ENCODE measurements at regions not wholly inside any gene's neighbourhood (a gene's known extent, or its start where the extent isn't known, plus 50 kb on each side); places are given as distances from the start of the nearest gene placed in this dataset.
"Not testable (repeated sequence)": the region's sequence is repeated elsewhere in the genome, so short reads cannot be mapped to it uniquely, and the experiment has no call there.

DNA sequence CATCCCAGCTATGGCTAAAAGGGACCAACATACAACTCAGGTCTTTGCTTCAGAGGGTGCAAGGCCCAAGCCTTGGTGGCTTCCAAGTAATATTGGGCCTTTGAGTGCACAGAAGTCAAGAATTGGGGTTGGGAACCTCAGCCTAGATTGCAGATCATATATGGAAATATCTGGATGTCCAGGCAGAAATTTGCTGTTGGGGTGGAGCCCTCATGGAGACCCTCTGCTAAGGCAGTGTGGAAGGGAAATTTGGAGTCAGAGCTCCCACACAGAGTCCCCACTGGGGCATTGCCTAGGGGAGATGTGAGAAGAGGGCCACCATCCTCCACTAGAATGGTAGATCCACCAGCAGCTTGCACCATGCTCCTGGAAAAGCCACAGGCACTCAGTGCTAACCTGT, 123.5 kb downstream of the PRL start:
- Mint-ChIP-seq H3K36me3 (ENCODE audit: insufficient read depth) (no peaks in the 10 kb centered on the region), H3K4me3 (no peak overlapping the region), H3K27ac (ENCODE audit: low read depth) (no peak overlapping the region), H3K4me1 (no peaks in the 10 kb centered on the region), H3K9me3 (peaks cover 21% of the 10 kb centered on the region), H3K27me3 (no peaks in the 10 kb centered on the region)
- no peak for ATAC-seq (replicated peaks; ENCODE audit: extremely low read depth, poor library complexity, severe bottlenecking)
- no peak for DNase-seq (ENCODE audit: low spot score in 2 of 2)

DNA sequence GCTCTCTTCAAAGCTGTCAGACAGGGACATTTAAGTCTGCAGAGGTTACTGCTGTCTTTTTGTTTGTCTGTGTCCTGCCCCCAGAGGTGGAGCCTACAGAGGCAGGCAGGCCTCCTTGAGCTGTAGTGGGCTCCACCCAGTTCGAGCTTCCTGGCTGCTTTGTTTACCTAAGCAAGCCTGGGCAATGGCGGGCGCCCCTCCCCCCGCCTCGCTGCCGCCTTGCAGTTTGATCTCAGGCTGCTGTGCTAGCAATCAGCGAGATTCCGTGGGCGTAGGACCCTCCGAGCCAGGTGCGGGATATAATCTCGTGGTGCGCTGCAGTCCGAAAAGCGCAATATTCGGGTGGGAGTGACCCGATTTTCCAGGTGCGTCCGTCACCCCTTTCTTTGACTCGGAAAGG, 116.6 kb downstream of the PRL start:
- not testable (repeated sequence) for H3K36me3 Mint-ChIP-seq (ENCODE audit: insufficient read depth); H3K4me3 Mint-ChIP-seq; DNase-seq (ENCODE audit: low spot score in 2 of 2); H3K27ac Mint-ChIP-seq (ENCODE audit: low read depth); H3K27me3 Mint-ChIP-seq; ATAC-seq (replicated peaks; ENCODE audit: extremely low read depth, poor library complexity, severe bottlenecking); H3K4me1 Mint-ChIP-seq
- peaks cover 31% of the 10 kb centered on the region for H3K9me3 Mint-ChIP-seq

DNA sequence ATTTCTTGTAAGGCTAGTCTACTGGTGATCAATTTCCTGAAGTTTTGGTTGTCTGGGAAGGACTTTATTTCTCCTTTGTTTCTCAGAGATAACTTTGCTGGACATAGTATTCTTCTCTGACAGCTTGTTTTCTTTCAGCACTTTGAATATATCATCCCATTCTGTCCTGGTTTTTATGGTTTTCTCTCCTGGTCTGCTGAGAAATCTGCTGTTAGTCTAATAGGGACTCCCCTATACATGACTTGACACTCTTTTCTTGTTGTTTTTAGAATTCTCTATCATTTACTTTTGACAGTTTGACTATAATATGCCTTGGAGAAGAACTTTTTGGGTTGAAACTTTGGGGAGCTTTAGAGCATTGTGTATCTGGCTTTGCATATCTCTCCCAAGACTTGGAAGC, 112.5 kb downstream of the PRL start:
- peaks cover 32% of the 10 kb centered on the region for H3K9me3 Mint-ChIP-seq
- no peaks in the 10 kb centered on the region for H3K27me3 Mint-ChIP-seq
- no peaks in the 10 kb centered on the region for H3K36me3 Mint-ChIP-seq (ENCODE audit: insufficient read depth)
- ATAC-seq (replicated peaks; ENCODE audit: extremely low read depth, poor library complexity, severe bottlenecking) (no peak), DNase-seq (ENCODE audit: low spot score in 2 of 2) (no peak)
- H3K4me3 Mint-ChIP-seq: no peak overlapping the region
- H3K27ac Mint-ChIP-seq (ENCODE audit: low read depth): no peak overlapping the region
- no peaks in the 10 kb centered on the region for H3K4me1 Mint-ChIP-seq

DNA sequence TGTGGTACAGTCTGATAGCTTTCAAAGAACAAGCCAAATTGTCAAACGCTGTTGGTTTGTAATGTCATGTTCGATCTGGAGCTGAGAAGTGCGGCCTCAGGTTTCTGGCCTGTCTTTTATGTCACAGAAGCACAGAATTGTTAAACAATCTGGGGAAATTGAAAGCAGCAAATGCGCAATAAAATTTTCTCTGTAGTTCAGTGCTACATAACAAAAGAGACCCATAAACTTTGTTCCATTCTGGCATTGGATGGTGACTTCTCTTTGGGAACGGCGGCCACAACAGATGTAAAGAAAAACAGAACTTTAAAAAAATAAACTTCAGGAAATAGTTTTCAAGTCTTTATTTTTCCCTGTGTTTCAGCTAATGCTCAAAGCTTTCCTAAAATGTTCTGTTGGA, 106.9 kb downstream of the PRL start:
- Mint-ChIP-seq H3K27ac (ENCODE audit: low read depth) (no peak overlapping the region), H3K4me1 (no peaks in the 10 kb centered on the region), H3K36me3 (ENCODE audit: insufficient read depth) (no peaks in the 10 kb centered on the region), H3K4me3 (no peak overlapping the region), H3K27me3 (no peaks in the 10 kb centered on the region), H3K9me3 (peaks cover 19% of the 10 kb centered on the region)
- ATAC-seq (replicated peaks; ENCODE audit: extremely low read depth, poor library complexity, severe bottlenecking) (no peak), DNase-seq (ENCODE audit: low spot score in 2 of 2) (no peak)

DNA sequence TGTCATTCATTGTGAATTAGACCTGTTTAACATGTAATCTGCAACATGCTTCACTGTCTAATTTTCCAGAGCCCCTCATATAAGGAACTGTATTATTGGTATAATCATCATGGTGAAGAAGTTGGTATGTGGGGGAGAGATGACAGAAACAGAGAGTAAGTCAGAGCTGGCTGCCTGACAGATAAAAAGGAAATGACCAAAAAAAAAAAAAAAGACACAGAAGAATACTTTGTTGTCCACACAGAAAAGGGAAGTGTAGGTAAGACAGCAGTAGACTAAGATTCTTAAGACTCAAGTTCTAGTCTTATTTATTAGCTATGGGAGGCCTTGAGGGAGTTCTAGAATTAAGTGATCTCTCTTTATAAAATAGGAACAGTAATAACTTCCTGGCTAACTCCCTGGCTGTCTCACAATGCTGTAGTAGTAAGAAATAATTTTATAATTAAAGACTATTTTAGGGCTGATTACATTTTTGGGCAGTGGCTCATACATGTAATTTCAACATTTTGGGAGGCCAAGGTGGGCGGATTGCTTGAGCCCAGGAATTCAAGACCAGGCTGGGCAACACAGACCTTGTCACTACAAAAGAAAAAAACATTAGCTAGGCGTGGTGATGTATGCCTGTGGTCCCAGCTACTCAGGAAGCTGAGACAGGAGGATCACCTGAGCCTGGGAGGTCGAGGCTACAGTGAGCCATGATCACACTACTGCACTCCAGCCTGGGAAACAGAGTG, 102.5 kb downstream of the PRL start:
- H3K9me3 Mint-ChIP-seq: peaks cover 27% of the 10 kb centered on the region
- H3K4me1 Mint-ChIP-seq: no peaks in the 10 kb centered on the region
- H3K4me3 Mint-ChIP-seq: no peak overlapping the region
- no peak for ATAC-seq (replicated peaks; ENCODE audit: extremely low read depth, poor library complexity, severe bottlenecking)
- no peaks in the 10 kb centered on the region for H3K27me3 Mint-ChIP-seq
- no peak for DNase-seq (ENCODE audit: low spot score in 2 of 2)
- no peak overlapping the region for H3K27ac Mint-ChIP-seq (ENCODE audit: low read depth)
- no peaks in the 10 kb centered on the region for H3K36me3 Mint-ChIP-seq (ENCODE audit: insufficient read depth)

DNA sequence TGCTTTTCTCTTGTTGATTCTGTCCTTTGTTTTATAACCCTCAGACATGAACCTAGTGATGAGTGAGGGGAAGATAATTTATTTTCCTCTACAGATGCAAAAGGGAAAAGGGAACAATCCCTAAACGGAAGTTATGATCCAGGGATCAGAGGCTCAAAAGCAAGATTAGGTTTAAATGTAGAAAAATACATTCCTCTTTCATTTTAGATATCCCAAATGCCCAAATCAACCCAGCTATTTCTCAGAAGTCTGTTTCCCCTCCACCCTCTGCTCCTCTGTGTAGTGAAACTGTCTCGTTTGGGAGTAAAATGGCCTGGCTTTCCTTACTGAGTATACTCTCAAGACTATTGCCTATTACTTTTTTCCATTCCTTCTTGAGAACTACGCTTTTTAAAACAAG, 97.1 kb downstream of the PRL start:
- Mint-ChIP-seq H3K9me3 (peaks cover 21% of the 10 kb centered on the region), H3K4me3 (no peak overlapping the region), H3K4me1 (no peaks in the 10 kb centered on the region), H3K27ac (ENCODE audit: low read depth) (no peak overlapping the region), H3K36me3 (ENCODE audit: insufficient read depth) (no peaks in the 10 kb centered on the region), H3K27me3 (no peaks in the 10 kb centered on the region)
- no peak for DNase-seq (ENCODE audit: low spot score in 2 of 2)
- no peak for ATAC-seq (replicated peaks; ENCODE audit: extremely low read depth, poor library complexity, severe bottlenecking)

DNA sequence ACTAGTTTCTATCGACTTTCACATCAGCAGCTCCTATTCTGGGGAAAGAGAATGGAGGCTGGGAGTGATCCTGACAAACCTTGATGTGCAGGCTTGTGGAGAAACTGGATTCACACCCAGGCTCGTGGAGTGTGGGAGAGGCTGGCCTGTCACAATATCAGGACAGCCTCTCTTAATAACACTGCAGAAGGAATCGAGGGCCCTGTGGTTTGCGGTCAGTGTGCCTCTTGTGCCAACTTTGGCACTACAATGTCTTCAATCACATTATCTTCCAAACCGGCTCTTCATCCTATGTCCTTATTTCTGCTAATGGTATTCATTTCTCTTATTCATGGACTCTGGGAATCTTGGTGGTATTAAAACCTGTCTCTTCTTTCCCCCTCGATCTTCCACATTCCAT, 92.7 kb downstream of the PRL start:
- H3K9me3 Mint-ChIP-seq: peaks cover 29% of the 10 kb centered on the region
- H3K27ac Mint-ChIP-seq (ENCODE audit: low read depth): no peak overlapping the region
- H3K36me3 Mint-ChIP-seq (ENCODE audit: insufficient read depth): no peaks in the 10 kb centered on the region
- H3K4me3 Mint-ChIP-seq: no peak overlapping the region
- no peaks in the 10 kb centered on the region for H3K27me3 Mint-ChIP-seq
- DNase-seq (ENCODE audit: low spot score in 2 of 2): no peak
- H3K4me1 Mint-ChIP-seq: no peaks in the 10 kb centered on the region
- no peak for ATAC-seq (replicated peaks; ENCODE audit: extremely low read depth, poor library complexity, severe bottlenecking)

DNA sequence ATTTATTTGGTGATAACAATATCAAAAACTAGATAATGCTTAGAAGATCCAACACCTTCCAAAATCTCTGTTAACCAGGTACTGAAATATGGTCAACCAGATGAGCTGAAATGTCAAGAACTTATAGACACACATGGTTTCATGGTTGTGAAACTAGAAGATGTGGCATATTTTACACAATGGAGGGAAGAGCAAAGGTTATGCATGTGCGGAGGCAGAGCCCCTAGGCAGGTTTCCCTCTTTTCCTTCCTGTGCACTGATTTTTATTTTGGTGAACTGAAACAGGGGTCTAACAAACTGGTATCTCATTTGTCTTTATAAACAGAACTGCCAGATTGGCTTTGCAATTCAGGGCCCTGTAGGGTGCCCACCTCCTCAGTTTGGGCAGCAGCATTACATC, 91.6 kb downstream of the PRL start:
- Mint-ChIP-seq H3K36me3 (ENCODE audit: insufficient read depth) (no peaks in the 10 kb centered on the region), H3K27me3 (no peaks in the 10 kb centered on the region), H3K9me3 (peaks cover 29% of the 10 kb centered on the region), H3K4me1 (no peaks in the 10 kb centered on the region), H3K4me3 (no peak overlapping the region), H3K27ac (ENCODE audit: low read depth) (no peak overlapping the region)
- no peak for ATAC-seq (replicated peaks; ENCODE audit: extremely low read depth, poor library complexity, severe bottlenecking)
- no peak for DNase-seq (ENCODE audit: low spot score in 2 of 2)

DNA sequence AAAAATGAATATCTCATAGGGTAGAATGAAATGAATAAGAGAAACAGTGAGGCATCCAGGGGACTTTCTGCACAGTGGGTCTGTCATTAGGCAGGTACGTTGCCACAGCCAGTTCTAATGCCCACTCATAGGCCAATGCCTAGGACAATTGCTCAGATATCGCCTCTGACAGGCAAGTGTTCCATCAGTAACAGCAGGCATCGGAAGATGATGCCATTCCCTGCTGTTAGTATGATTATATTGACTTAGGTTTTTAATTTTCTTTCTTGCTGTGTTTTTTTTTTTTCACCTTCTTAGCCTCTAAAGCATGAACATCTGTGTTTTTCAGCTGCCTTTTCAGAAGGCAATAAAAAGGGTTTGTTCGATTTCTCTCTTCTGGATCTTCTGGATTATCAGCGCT, 90.7 kb downstream of the PRL start:
- ATAC-seq (replicated peaks; ENCODE audit: extremely low read depth, poor library complexity, severe bottlenecking) (no peak), DNase-seq (ENCODE audit: low spot score in 2 of 2) (no peak)
- Mint-ChIP-seq H3K9me3 (peaks cover 29% of the 10 kb centered on the region), H3K4me1 (no peaks in the 10 kb centered on the region), H3K4me3 (no peak overlapping the region), H3K27me3 (no peaks in the 10 kb centered on the region), H3K27ac (ENCODE audit: low read depth) (no peak overlapping the region), H3K36me3 (ENCODE audit: insufficient read depth) (no peaks in the 10 kb centered on the region)

DNA sequence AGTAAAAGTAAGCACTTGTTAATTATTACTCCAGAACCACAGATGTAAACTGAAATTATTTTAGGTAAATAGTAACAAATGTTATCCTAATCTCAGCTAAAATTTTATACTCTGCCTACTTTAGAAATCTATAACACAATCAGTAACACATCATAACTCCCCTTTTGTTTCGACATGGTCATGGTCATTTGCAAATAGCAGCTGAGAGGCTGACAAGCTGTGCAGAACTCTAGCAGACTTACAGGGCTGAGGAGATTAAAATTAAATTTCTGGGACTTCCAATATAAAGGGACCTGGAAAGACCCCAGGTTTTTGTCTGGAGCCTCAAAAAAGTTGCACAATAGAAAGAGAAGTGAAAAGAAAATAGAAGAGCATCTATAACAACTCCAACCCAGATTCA, 88.8 kb downstream of the PRL start:
- H3K36me3 Mint-ChIP-seq (ENCODE audit: insufficient read depth): no peaks in the 10 kb centered on the region
- ATAC-seq (replicated peaks; ENCODE audit: extremely low read depth, poor library complexity, severe bottlenecking) (no peak), DNase-seq (ENCODE audit: low spot score in 2 of 2) (no peak)
- H3K4me1 Mint-ChIP-seq: no peaks in the 10 kb centered on the region
- H3K9me3 Mint-ChIP-seq: peaks cover 24% of the 10 kb centered on the region
- H3K4me3 Mint-ChIP-seq: no peak overlapping the region
- no peak overlapping the region for H3K27ac Mint-ChIP-seq (ENCODE audit: low read depth)
- H3K27me3 Mint-ChIP-seq: no peaks in the 10 kb centered on the region

DNA sequence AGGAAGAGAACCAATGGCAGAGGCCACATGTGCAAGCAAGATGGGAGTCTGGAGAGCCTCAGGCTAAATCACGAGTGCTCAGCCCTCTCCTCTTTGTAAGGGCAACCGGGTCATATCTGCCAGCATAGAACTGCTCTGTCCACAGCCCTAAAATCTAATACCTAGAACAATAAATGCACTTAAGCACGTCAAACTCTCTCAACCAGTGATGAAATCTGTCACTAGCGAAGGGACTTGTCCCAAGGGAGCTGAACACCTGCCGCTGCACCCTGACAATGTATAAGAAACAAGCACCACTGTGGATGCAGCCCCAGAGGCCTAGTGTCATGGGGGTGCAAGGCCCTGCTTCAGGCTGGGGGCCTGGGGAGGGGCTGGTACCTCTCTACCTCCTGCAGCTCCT, 82.5 kb downstream of the PRL start:
- Mint-ChIP-seq H3K36me3 (ENCODE audit: insufficient read depth) (no peaks in the 10 kb centered on the region), H3K4me3 (no peak overlapping the region), H3K27me3 (no peaks in the 10 kb centered on the region), H3K27ac (ENCODE audit: low read depth) (no peak overlapping the region), H3K4me1 (no peaks in the 10 kb centered on the region), H3K9me3 (no peaks in the 10 kb centered on the region)
- no peak for ATAC-seq (replicated peaks; ENCODE audit: extremely low read depth, poor library complexity, severe bottlenecking)
- DNase-seq (ENCODE audit: low spot score in 2 of 2): no peak

DNA sequence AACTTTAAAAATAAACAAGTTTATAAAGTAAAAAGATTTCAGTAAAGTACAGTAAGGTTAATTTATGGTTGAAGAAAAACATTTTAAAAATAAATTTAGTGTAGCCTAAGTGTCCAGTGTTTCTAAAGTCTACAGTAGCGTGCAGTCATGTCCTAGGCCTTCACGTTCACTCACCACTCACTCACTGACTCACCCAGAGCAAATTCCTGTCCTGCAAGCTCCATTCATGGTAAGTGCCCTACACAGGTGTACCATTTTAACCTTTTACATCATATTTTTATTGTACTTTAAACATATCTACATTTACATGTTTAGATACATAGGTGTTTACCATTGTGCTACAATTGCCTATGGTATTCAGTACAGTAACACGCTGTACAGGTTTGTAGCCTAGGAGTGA, 81.4 kb downstream of the PRL start:
- H3K9me3 Mint-ChIP-seq; H3K36me3 Mint-ChIP-seq (ENCODE audit: insufficient read depth); H3K4me3 Mint-ChIP-seq; H3K4me1 Mint-ChIP-seq; H3K27ac Mint-ChIP-seq (ENCODE audit: low read depth); DNase-seq (ENCODE audit: low spot score in 2 of 2); H3K27me3 Mint-ChIP-seq; ATAC-seq (replicated peaks; ENCODE audit: extremely low read depth, poor library complexity, severe bottlenecking): not testable (repeated sequence)

DNA sequence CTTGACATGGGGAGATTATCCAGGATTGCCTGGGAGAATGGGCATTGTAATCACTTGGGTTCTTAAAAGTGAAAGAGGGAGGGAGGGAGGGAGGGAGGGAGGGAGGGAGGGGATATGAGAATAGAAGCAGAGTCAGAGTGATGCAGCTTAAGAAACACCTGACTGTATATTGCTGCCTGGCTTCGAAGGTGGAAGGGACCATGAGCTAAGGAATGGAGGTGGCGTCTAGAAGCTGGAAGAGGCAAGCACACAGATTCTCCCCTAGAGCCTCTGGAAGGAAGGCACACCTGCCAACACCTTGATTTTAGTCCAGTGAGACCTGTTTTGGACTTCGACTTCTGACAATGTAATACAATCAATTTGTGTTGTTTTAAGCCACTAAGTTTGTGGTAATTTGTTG, 78.4 kb downstream of the PRL start:
- DNase-seq (ENCODE audit: low spot score in 2 of 2): no peak
- H3K36me3 Mint-ChIP-seq (ENCODE audit: insufficient read depth): no peaks in the 10 kb centered on the region
- peaks cover 11% of the 10 kb centered on the region for H3K9me3 Mint-ChIP-seq
- H3K27me3 Mint-ChIP-seq: no peaks in the 10 kb centered on the region
- H3K4me1 Mint-ChIP-seq: no peaks in the 10 kb centered on the region
- no peak overlapping the region for H3K4me3 Mint-ChIP-seq
- no peak for ATAC-seq (replicated peaks; ENCODE audit: extremely low read depth, poor library complexity, severe bottlenecking)
- H3K27ac Mint-ChIP-seq (ENCODE audit: low read depth): no peak overlapping the region

DNA sequence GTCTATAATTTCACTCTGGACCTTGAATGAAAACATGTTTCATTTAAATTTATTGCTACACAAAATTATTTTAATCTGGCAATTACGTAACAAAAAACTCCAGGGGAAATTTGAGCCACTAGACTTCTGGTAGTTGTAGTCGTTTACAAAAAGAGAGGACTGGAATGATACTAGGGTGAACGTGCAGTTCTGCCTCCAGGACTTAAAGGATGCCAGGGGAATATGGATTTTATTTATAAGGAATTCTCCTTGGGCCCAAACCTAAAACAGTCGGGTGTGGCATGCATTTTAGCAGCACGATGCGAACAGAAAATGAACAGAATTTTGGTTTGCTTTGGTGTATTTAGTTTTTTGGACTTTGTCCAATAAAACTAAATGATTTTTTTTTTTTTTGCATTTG, 76.9 kb downstream of the PRL start:
- Mint-ChIP-seq H3K9me3 (peaks cover 11% of the 10 kb centered on the region), H3K4me3 (no peak overlapping the region), H3K27ac (ENCODE audit: low read depth) (no peak overlapping the region), H3K4me1 (no peaks in the 10 kb centered on the region), H3K27me3 (no peaks in the 10 kb centered on the region), H3K36me3 (ENCODE audit: insufficient read depth) (no peaks in the 10 kb centered on the region)
- ATAC-seq (replicated peaks; ENCODE audit: extremely low read depth, poor library complexity, severe bottlenecking): no peak
- no peak for DNase-seq (ENCODE audit: low spot score in 2 of 2)
